Right renal pelvis (tissue), 4 donors: ENCODE measurements at regions not wholly inside any gene's neighbourhood (a gene's known extent, or its start where the extent isn't known, plus 50 kb on each side); places are given as distances from the start of the nearest gene placed in this dataset.
"Not testable (repeated sequence)": the region's sequence is repeated elsewhere in the genome, so short reads cannot be mapped to it uniquely, and the experiment has no call there.

Experiments used
- DNase-seq, 4 donors: peaks; one replicate each; pipeline ENCODE4 v3.0.0-alpha.2; 2013; ENCODE audit warnings: low read depth in 4 of 4, low spot score in 3 of 4, missing footprints in 1 of 4

- DNase-seq: no peak
These were observed 152.8 kb downstream of the CYSLTR2 start for GRCh38 chr13:48806522-48806921.

- no peak for DNase-seq
These were observed 155.0 kb downstream of the CYSLTR2 start for GRCh38 chr13:48808683-48809082.

GRCh38 chr13:48810013-48810412 lies 156.3 kb downstream of the CYSLTR2 start:
- no peak for DNase-seq

DNA sequence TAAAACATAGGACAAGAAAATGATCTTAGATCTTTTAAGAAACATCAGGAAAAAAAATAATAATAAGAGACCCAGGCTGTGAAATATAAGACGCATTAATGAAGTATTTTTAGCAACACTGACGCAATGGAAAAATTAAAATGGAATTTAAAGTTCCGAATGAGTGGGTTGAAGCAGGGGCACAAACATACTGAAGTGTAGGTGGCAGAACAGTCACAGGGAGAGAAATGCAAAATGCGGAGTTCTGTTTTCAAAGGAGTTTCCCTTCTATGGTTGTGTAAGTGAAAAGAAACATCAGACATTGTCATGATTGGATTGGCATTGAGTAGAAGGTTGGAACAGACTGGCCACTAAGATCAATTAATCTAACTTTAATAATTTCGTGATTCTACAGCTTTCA lies 159.8 kb downstream of the CYSLTR2 start:
- no peak for DNase-seq

DNA sequence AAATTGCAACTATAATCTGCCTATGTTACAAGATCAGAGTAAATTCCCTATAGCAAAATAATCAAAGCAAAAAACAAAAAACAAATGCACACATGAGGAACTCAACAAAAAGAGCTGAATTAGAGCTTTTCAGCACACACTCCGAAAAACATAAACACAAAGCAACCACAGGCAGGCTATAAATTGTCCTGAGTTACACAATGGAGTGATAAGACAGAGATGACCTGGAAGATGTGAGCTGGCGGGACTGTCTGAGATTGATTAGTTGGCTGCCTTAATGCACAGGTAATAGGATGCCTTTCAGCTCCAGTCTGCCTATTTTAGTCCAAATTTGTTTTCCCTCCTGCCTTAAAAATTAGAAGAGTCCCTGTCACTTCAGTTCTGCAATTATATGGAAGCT lies 159.0 kb upstream of the FNDC3A start:
- no peak for DNase-seq

GRCh38 chr13:48817166-48817802 lies 158.4 kb upstream of the FNDC3A start:
- DNase-seq: no peak

DNA sequence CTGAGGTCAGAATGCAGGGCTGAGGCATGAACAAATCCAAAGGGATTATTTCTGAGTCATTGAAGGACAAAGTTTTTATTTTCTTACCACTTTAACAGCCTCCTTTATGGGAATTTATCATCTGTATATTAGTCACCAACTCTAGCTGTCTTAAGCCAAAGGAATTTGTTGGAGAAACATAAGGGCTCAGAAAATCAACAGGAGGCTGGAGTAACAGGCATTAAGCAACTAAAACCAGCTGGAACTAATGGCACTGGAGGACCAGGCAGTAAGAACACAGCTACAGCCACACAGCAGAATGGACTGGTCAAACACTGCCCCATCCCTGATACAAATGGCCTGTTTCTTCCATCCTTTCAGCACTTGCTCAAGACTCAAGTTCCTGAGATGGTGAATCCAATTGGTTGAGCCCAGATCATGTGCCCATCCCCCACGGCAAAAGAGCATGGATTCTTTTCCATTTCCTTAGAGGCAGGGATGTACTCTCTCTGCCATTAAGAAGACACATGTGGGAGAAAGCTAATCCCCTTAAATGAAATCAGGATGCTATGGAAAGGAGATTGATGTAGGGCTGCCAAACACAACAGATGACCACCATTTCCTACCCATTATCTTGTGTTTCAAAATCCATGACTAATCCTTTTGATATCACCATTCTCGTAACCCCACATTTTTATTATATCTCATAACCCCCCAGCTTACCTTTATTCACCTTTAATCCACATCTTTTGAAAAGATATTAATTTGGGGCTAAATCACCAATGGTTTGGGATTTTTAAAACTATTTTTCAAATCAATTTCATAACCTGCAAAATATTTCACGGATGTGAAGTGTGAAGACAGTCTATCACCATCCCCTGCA lies 157.0 kb upstream of the FNDC3A start:
- DNase-seq: no peak

- DNase-seq: no peak
These were observed 156.3 kb upstream of the FNDC3A start for GRCh38 chr13:48819376-48819775.

DNA sequence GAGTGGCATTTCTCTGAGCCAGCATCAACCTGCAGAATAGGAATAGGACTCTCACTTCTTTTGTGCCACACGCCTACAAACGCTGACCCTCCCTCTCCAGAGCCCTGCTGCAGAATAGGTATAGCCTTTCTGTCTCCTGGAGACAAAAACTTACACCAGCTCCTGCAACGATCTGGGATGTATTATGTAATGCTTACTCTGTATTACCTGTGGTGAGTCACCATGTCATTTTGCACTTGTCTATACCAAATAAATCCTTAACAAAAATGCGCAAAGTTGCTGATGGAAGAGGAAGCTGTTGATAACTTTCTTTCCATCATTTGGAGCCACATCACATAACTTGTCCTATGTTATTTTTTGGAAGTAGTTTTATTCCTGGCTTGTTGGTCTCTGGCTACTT lies 155.8 kb upstream of the FNDC3A start:
- DNase-seq: no peak

DNA sequence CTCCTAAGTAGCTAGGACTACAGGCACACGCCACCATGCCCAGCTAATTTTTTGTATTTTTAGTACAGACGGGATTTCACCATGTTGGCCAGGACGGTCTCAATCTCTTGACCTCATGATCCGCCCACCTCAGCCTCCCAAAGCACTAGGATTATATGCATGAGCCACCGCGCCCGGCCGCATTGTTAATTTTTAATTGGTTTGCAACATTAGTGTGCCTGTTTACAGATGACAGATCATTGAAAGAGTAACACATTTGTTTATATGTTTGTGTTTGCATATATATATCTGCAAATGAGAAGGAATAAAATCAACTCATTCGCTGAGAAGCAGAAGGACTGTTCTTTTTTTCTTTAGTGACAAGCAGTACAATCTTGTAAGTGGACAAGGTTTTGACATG lies 152.2 kb upstream of the FNDC3A start:
- DNase-seq: not testable (repeated sequence)

DNA sequence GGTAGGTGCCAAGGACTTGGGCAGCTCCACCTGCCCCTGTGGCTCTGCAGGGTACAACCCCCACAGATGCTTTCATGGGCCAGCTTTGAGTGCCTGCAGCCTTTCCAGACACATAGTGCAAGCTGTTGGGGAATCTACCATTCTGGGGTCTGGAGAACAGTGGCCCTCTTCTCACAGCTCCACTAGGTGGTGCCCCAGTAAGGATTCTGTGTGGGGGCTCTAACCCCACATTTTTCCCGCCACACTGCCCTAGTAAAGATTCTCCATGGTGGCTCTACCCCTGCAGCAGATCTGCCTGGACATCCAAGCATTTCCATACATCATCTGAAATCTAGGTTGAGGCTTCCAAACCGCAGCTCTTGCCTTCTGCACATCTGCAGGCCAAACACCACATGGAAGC lies 149.7 kb upstream of the FNDC3A start:
- no peak for DNase-seq

DNA sequence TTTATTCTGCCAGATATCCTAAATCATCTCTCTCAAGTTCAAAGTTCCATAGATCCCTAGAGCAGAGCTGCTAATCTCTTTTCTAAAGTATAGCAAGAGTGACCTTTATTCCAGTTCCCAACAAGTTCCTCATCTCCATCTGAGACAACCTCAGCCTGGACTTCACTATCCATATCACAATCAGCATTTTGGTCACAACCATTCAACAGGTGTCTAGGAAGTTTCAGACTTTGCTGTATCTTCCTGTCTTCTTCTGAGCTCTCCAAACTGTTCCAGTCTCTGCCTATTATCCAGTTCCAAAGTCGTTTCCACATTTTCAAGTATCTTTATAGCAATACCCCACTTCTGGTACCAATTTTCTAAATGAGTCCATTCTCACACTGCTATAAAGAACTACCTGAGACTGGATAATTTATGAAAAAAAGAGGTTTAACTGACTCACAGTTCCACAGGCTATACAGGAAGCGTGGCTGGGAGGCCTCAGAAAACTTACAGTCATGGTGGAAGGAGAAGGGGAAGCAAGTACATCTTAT lies 148.7 kb upstream of the FNDC3A start:
- not testable (repeated sequence) for DNase-seq

DNA sequence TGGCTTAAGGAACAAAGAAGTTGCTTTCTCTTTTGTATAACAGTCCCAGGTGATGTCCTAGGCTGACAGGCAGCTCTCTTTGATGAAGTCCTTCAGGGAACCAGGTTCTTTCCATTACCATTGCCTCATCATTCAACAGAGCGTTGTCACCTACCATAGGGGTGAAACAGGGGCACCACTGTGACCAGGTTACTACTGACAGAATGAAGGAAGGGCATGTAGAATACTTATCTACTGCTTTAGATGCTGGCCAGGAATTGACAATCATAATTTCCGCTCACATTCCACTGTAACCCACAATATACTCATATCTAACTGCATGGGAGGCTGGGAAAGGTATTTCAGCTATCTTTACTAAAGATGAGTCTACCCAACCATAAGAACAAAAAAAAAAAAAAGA lies 148.0 kb upstream of the FNDC3A start:
- no peak for DNase-seq

DNA sequence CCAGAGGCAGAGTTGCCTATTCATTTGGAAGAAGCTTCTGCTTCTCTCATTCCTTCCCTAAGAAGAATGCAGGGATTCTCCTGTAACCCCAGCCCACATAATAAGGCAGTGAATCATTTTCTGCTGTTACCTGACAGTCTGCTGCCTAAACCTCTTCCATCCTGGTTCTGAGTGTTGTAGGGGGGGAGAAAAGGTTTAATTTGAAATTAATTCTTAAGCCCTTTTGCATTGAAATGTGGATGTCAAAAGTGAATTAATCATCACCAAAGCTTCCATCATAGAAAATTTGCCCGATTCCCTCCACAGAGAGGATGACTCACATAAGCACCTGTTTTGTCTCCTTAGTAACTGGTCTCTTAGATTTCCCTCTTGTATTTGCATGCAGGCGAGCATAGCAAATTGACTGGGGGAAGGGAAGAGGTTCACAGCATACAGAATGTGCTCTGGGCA lies 146.7 kb upstream of the FNDC3A start:
- no peak for DNase-seq

DNA sequence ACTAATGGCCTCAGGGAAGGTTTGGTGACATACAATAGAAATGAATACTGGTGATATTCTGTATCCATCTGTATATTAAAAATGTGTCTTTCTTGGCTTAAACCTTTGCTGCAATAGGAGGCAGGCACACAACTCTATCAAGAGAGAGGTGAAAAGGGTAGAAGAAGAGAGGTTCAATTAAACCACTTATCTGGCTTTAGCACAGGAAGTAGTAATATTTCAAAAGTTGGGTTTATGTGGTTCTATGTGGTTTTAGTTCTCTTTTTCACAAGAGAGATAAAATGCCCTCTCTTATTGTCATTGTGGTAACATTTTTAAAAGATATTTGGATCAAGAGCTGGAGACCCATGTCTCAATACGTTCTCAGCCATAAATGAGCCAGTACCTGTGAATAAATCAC lies 146.2 kb upstream of the FNDC3A start:
- no peak for DNase-seq

DNA sequence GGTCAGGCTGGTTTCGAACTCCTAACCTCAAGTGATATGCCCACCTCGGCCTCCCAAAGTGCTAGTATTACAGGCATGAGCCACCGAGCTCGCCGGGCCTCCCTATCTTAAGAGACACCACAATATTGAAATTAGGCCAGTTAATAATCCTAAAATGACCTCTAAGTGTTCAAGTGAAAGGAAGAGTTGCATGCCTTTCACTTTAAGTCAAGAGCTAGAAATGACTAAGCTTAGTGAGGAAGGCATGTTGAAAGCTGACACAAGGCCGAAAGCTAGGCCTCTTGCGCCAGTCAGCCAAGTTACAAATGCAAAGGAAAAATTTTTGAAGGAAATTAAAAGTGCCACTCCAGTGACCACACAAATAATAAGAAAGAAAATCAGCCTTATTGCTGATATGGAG lies 144.5 kb upstream of the FNDC3A start:
- DNase-seq: no peak

- no peak for DNase-seq
These were observed 142.3 kb upstream of the FNDC3A start for GRCh38 chr13:48833412-48833811.

DNA sequence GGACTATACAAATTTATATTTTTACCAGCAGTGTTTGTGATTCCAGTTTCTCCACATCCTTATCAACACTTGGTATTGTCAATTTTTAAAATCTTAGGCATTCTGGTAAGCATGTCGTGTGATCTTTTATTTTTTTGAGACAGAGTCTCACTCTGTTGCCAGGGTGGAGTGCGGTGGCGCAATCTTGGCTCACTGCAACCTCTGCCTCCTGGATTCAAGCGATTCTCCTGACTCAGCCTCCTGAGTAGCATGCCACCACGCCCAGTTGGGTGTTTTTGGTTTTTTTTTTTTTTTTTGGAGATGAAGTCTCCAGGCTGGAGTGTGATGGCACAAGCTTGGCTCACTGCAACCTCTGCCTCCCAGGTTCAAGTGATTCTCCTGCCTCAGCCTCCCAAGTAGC lies 140.4 kb upstream of the FNDC3A start:
- DNase-seq: not testable (repeated sequence)

GRCh38 chr13:48838193-48838973 lies 137.3 kb upstream of the FNDC3A start:
- no peak for DNase-seq

DNA sequence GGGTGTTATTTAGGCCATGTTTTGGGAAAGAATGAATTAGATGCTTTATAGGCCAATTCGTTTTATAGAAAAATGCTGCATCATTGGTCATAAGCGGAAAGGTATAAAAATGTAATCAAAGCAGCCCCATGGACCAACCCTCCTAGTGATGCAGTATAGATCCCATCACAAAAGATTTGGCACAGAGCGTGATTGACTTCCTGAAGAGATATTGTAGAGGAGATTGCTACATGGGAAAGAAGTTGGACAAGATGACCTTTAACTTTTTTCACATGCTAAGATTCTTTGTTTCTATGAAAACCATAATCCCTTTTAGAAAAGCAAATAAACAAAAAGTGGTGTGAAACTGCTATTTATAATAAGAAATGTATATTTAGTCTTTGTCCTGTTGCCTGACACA lies 136.5 kb upstream of the FNDC3A start:
- DNase-seq: no peak

GRCh38 chr13:48840366-48840765 lies 135.3 kb upstream of the FNDC3A start:
- DNase-seq: no peak
